Inflammatory macrophage (primary cell): ENCODE measurements at regions not wholly inside any gene's neighbourhood (a gene's known extent, or its start where the extent isn't known, plus 50 kb on each side); places are given as distances from the start of the nearest gene placed in this dataset.
"Not testable (repeated sequence)": the region's sequence is repeated elsewhere in the genome, so short reads cannot be mapped to it uniquely, and the experiment has no call there.

ENCODE experiments used
- DNase-seq, 2 donors: peaks; one replicate each; pipeline ENCODE4 v3.0.0-alpha.2; 2020 to 2022

DNA sequence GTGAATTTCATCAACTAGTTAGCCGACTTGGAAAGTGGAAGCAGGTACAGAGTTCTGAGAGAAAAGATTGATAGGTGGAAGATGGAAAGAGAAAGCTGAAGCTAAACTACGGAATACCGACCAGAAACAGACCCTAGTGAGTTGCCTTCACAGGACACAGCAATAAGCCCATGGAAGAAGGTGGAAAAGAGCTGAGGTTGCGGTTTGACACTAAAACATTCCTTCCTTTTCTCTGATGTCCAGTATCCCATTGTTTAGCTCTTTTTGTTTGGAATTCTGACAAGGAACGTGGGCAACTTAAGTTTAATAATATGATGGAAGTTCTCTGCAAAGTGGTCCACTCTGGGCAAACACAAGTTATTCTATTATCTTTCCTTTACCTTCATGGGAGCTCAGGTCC is 110.1 kb upstream of the ADTRP start:
- no peak for DNase-seq

DNA sequence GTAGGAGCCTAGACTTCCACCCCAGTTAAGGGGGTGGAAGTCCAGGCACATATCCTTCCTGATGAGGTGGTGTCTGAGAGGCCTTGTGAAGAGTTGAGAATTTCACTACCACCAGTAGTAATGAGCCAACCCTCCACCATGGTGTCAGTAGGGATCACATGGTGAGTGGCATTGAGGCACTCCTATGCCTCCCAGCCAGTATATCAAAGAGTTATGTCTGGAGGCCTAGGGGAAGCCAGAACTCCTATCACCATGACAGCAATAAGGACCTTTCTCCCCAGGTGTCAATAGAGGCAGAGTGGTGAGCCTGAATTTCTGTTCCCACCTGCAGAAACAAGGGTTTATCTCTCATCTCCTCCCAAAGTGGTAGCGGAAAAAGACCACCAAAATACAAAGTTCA is 106.6 kb upstream of the ADTRP start:
- DNase-seq: no peak

- DNase-seq: not testable (repeated sequence)
Measured at GRCh38 chr6:11883471-11883870, 104.9 kb upstream of the ADTRP start.

GRCh38 chr6:11880156-11880555 is 101.6 kb upstream of the ADTRP start:
- not testable (repeated sequence) for DNase-seq

GRCh38 chr6:11878735-11879134 is 100.1 kb upstream of the ADTRP start:
- no peak for DNase-seq

DNA sequence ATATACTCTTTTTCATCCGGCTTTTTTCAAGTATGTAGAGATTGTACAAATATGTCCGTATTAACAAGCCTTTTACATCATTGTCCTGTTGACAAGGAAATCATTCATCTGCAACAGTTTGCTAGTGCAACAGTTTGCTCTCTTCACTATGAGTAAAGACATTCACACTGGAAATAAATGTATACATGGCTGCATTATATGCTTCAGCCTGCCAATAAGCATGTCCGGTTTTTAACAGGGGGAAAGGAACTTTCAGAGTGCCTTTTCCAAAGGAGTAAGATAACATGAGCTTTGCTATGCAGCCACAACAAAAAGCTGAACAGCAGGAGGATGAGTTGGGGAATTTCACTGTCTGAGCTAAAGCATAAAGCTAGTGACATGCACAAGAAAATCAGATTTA is 99.4 kb upstream of the ADTRP start:
- DNase-seq: no peak

DNA sequence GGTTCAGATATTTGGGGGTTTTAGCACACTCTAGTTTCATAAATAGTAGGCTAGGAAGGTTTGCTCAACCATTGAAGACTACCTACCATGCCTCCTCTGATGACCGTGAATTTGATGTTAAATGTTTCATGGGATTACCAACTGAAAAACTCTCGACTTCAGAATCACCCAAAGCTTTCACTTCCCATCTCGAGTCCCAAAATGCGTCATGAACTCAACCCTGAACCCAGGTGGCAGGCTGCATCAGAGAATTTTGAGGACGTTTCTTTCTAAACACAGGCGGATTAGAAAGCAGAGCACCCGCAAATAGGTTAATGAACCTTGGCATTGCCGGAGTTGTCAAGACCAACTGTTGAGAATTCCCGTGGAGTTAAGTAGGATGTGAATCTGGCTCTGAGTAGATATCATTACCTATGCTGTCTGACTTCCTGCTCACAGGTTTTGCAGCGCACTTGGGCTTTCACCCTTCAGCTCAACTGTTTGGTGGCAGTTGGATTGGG is 98.4 kb upstream of the ADTRP start:
- no peak for DNase-seq

DNA sequence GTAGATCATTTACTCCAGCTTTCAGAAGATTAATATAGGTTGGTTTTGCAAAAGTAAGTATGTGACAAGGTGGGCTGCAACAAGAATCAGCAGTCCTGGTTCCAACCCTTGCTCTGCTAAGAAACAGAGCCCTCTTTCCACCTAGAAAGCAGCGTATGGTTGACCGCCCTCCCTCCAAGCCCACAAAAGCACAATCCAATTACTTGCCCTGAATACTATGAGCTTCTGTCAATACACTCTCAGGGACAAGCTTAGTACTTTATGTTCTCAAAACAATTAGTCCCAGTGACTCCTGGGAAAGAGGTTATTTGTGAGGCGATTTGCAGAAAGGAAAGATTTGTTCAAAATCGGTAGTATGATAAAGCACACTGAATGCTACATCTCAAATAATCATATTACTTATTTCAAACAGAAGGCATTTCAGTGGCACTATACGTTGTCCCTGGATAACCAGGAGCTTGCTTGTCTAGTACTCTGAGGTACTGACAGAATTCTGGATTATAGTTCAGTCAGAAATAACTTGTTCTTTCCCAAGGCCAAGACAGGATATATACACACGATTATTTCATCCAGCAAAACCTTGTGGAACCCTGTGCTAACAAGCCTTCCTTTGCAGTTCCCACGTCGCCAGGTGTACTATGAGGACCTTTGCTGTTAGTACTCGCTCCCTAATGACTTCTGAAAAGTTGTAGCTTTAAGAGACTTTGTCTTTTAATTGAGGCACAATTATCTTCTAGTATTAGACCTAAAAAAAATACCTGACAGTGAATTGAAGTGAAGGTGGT is 96.9 kb upstream of the ADTRP start:
- DNase-seq: no peak

GRCh38 chr6:11869672-11870340 is 91.2 kb upstream of the ADTRP start:
- DNase-seq: no peak

GRCh38 chr6:11868392-11868791 is 89.8 kb upstream of the ADTRP start:
- no peak for DNase-seq

- DNase-seq: no peak
Measured at GRCh38 chr6:11865680-11866300, 87.2 kb upstream of the ADTRP start.

- no peak for DNase-seq
Measured at GRCh38 chr6:11858439-11858838, 79.8 kb upstream of the ADTRP start.

DNA sequence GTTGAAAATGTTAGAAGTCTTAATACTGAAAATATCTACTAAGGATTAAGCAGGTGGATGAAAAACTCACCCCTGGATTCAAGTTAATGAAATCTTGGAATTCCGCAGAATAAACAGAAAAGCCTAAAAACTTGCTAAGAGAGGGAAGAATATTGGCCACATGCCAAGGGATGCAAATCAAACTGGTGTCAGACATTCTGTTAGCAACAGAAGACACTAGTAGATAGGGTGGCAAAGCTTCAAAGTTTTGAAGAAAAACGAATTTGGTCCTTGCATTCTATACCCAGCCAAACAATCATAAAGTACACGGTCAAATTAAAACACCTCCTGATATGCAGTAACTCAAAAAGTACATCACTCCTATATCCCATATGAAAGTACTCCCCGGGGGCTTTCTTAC is 77.1 kb upstream of the ADTRP start:
- no peak for DNase-seq

GRCh38 chr6:11854408-11855165 is 76.0 kb upstream of the ADTRP start:
- DNase-seq: peak; percentile 44 to 64

- DNase-seq: peak; percentile 46 to 51
Measured at GRCh38 chr6:11853678-11854407, 75.2 kb upstream of the ADTRP start.

- DNase-seq: peak; percentile 51 to 57
Measured at GRCh38 chr6:11852061-11852651, 73.6 kb upstream of the ADTRP start.

DNA sequence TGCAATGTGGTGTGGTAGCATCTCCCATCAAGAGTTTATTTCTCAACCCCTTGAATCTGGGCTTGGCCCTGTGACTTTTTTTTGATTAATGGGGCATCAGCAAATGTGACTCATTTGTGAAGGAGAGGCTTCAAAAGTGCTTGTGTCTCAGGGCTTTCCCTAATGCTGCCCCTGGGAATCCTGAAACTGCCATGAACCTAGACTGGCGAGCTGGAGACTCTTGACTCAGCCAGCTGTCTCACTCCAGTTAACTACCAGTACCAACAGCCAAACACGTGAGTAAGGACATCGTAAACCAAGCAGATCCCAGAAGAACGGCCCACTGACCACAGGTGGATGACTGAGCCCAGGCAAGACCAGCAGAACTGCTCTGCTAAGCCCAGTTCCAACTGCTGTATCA is 72.8 kb upstream of the ADTRP start:
- no peak for DNase-seq

GRCh38 chr6:11848852-11849731 is 70.5 kb upstream of the ADTRP start:
- DNase-seq: no peak

GRCh38 chr6:11848346-11848651 is 69.7 kb upstream of the ADTRP start:
- DNase-seq: no peak

GRCh38 chr6:11847515-11848345 is 69.1 kb upstream of the ADTRP start:
- no peak for DNase-seq
